ENCODE measurements at regions not wholly inside any gene's neighbourhood (a gene's known extent, or its start where the extent isn't known, plus 50 kb on each side); places are given as distances from the start of the nearest gene placed in this dataset.

GRCh38 chr21:8989261-8989711, 1532.1 kb upstream of the TPTE start:
- TF ChIP-seq XRCC3 (IDR thresholded peaks at IDR 0.05) (no peak), POLR2AphosphoS5 (IDR thresholded peaks at IDR 0.05; ENCODE audit: control insufficient read depth, insufficient read depth, low read depth, low read length) (no peak), JUN (IDR thresholded peaks at IDR 0.05; ENCODE audit: borderline replicate concordance, low read depth, low read length) (no peak), JUN (CRISPR knock-in tag; IDR thresholded peaks at IDR 0.05; ENCODE audit: borderline replicate concordance) (no peak), SNIP1 (IDR thresholded peaks at IDR 0.05; ENCODE audit: low read depth) (no peak), GATA2 (CRISPR knock-in tag; IDR thresholded peaks at IDR 0.05) (no peak), PHF8 (IDR thresholded peaks at IDR 0.05; ENCODE audit: borderline replicate concordance, low read length) (no peak), ZBTB8A (IDR thresholded peaks at IDR 0.05; ENCODE audit: partially characterized antibody) (no peak), WHSC1 (IDR thresholded peaks at IDR 0.05; ENCODE audit: low read length) (no peak), CBX2 (IDR thresholded peaks at IDR 0.05; ENCODE audit: insufficient read depth, low read length, poor library complexity, severe bottlenecking) (no peak), ZNF253 (CRISPR knock-in tag; conservative IDR thresholded peaks at IDR 0.05) (0 out of 2 replicates have a peak, but pooled peaks have one; percentile 45), POLR2AphosphoS2 (IDR thresholded peaks at IDR 0.05; ENCODE audit: low read length) (no peak)
- TF ChIP-seq, protein P1, sequence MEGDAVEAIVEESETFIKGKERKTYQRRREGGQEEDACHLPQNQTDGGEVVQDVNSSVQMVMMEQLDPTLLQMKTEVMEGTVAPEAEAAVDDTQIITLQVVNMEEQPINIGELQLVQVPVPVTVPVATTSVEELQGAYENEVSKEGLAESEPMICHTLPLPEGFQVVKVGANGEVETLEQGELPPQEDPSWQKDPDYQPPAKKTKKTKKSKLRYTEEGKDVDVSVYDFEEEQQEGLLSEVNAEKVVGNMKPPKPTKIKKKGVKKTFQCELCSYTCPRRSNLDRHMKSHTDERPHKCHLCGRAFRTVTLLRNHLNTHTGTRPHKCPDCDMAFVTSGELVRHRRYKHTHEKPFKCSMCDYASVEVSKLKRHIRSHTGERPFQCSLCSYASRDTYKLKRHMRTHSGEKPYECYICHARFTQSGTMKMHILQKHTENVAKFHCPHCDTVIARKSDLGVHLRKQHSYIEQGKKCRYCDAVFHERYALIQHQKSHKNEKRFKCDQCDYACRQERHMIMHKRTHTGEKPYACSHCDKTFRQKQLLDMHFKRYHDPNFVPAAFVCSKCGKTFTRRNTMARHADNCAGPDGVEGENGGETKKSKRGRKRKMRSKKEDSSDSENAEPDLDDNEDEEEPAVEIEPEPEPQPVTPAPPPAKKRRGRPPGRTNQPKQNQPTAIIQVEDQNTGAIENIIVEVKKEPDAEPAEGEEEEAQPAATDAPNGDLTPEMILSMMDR (IDR thresholded peaks at IDR 0.05 in 2 of 3, conservative IDR thresholded peaks at IDR 0.05 in 1 of 3; ENCODE audit: insufficient read depth in 2 of 3, low read depth in 1 of 3, low read length in 3 of 3) = no peak
- TF ChIP-seq, protein P2, sequence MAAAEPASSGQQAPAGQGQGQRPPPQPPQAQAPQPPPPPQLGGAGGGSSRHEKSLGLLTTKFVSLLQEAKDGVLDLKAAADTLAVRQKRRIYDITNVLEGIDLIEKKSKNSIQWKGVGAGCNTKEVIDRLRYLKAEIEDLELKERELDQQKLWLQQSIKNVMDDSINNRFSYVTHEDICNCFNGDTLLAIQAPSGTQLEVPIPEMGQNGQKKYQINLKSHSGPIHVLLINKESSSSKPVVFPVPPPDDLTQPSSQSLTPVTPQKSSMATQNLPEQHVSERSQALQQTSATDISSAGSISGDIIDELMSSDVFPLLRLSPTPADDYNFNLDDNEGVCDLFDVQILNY (CRISPR knock-in tag; IDR thresholded peaks at IDR 0.05) = no peak
- TF ChIP-seq, protein P3, sequence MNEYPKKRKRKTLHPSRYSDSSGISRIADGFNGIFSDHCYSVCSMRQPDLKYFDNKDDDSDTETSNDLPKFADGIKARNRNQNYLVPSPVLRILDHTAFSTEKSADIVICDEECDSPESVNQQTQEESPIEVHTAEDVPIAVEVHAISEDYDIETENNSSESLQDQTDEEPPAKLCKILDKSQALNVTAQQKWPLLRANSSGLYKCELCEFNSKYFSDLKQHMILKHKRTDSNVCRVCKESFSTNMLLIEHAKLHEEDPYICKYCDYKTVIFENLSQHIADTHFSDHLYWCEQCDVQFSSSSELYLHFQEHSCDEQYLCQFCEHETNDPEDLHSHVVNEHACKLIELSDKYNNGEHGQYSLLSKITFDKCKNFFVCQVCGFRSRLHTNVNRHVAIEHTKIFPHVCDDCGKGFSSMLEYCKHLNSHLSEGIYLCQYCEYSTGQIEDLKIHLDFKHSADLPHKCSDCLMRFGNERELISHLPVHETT (CRISPR knock-in tag; conservative IDR thresholded peaks at IDR 0.05 in 1 of 2, IDR thresholded peaks at IDR 0.05 in 1 of 2) = no peak
